Keratinocyte (primary cell): ENCODE measurements at regions not wholly inside any gene's neighbourhood (a gene's known extent, or its start where the extent isn't known, plus 50 kb on each side); places are given as distances from the start of the nearest gene placed in this dataset.

Experiments used
- DNase-seq: peaks from one replicate; pipeline ENCODE4 v3.0.0-alpha.2; 2011; ENCODE audit warnings: low read depth, missing footprints, low spot score
- FAIRE-seq: peaks from 2 replicates; lab custom pipeline; 2011; peaks lifted over from hg19 to GRCh38; lab: Jason Lieb, UNC
- H2AFZ ChIP-seq: 2 replicates; pipeline ENCODE4 v1.6.0; 2012; ENCODE audit warnings: low read length, control low read depth, inconsistent platforms; ENCODE audit not compliant: control insufficient read depth
- H3K27ac ChIP-seq: 2 replicates; pipeline ENCODE4 v1.5.1; 2011; ENCODE audit warnings: low read length; ENCODE audit not compliant: control insufficient read depth, insufficient read depth
- H3K27me3 ChIP-seq: 3 replicates; pipeline ENCODE4 v1.6.0; 2011; ENCODE audit warnings: low read length; ENCODE audit not compliant: control insufficient read depth, insufficient read depth; ENCODE audit errors: extremely low read depth
- H3K36me3 ChIP-seq, 2 experiments: 2 replicates in 1 of 2; 3 replicates in 1 of 2; pipeline ENCODE4 v1.5.1; 2011; ENCODE audit warnings: low read length in 2 of 2, mild to moderate bottlenecking in 1 of 2; ENCODE audit not compliant: control insufficient read depth in 2 of 2, insufficient read depth in 2 of 2; ENCODE audit errors: extremely low read depth in 1 of 2
- H3K4me1 ChIP-seq: 3 replicates; pipeline ENCODE4 v1.5.1; 2011; ENCODE audit warnings: low read length; ENCODE audit not compliant: control insufficient read depth, insufficient read depth; ENCODE audit errors: extremely low read depth
- H3K4me2 ChIP-seq: 3 replicates; pipeline ENCODE4 v1.6.0; 2011; ENCODE audit warnings: low read depth, low read length; ENCODE audit not compliant: control insufficient read depth, insufficient read depth; ENCODE audit errors: extremely low read depth
- H3K4me3 ChIP-seq, 3 experiments: fragments of 200-600 bp in 1 of 3; sonication (generic) in 1 of 3; 2 replicates in 2 of 3; 3 replicates in 1 of 3; pipeline ENCODE4 v1.5.1; 2011 to 2016; ENCODE audit warnings: low read length in 3 of 3, mild to moderate bottlenecking in 3 of 3, control low read depth in 2 of 3, inconsistent platforms in 1 of 3, low read depth in 1 of 3, mixed read lengths in 1 of 3, mixed run types in 1 of 3, moderate library complexity in 1 of 3; ENCODE audit not compliant: control insufficient read depth in 2 of 3, insufficient read depth in 2 of 3; ENCODE audit errors: extremely low read depth in 1 of 3
- H3K79me2 ChIP-seq: 2 replicates; pipeline ENCODE4 v1.6.0; 2012; ENCODE audit warnings: low read length; ENCODE audit not compliant: control insufficient read depth, insufficient read depth
- H3K9ac ChIP-seq: 3 replicates; pipeline ENCODE4 v1.6.0; 2011; ENCODE audit warnings: low read length; ENCODE audit not compliant: control insufficient read depth, insufficient read depth; ENCODE audit errors: extremely low read depth
- H3K9me1 ChIP-seq: 3 replicates; pipeline ENCODE4 v1.6.0; 2011; ENCODE audit warnings: low read length; ENCODE audit not compliant: control insufficient read depth, insufficient read depth; ENCODE audit errors: extremely low read depth
- H3K9me3 ChIP-seq: 2 replicates; pipeline ENCODE4 v1.5.1; 2012; ENCODE audit warnings: low read depth, low read length; ENCODE audit not compliant: control insufficient read depth
- H4K20me1 ChIP-seq: 3 replicates; pipeline ENCODE4 v1.6.0; 2011; ENCODE audit warnings: low read length; ENCODE audit not compliant: control insufficient read depth, insufficient read depth; ENCODE audit errors: extremely low read depth
- EZH2 ChIP-seq: IDR thresholded peaks from one replicate; pipeline ENCODE4 v1.6.1; 2012; ENCODE audit warnings: inconsistent platforms, mild to moderate bottlenecking, low read length, moderate library complexity
- dilution Hi-C: fragments of 300-500 bp; cut with MboI; formaldehyde crosslinking; loops from one replicate; pipeline ENCODE4 v1.7.0; 2020; ENCODE audit warnings: low sequenced_read_pairs; ENCODE audit not compliant: extremely low pct_ligation_motif_present
- TF ChIP-seq, protein P1 (sequence below), 3 experiments: IDR thresholded peaks in 1 of 3; conservative IDR thresholded peaks in 1 of 3; optimal IDR thresholded peaks in 1 of 3; 2 replicates in 2 of 3; 3 replicates in 1 of 3; pipeline versions ENCODE3 to v1.5.1; 2011; ENCODE audit warnings: low read length in 3 of 3, mild to moderate bottlenecking in 3 of 3, moderate library complexity in 2 of 3, control low read depth in 1 of 3, inconsistent platforms in 1 of 3; ENCODE audit not compliant: insufficient read depth in 2 of 3; ENCODE audit errors: extremely low read depth in 1 of 3

GRCh38 chr6:148138573-148138972, 204.1 kb upstream of the SASH1 start:
- Histone ChIP-seq H3K4me2 (no peak overlapping the region), H3K36me3 (no peaks in the 10 kb centered on the region), H3K4me1 (no peaks in the 10 kb centered on the region), H2AFZ (no peak overlapping the region), H3K4me3 (no peak overlapping the region), H3K9ac (no peak overlapping the region), H3K9me3 (no peaks in the 10 kb centered on the region), H3K27ac (no peak overlapping the region), H3K9me1 (no peaks in the 10 kb centered on the region), H4K20me1 (no peaks in the 10 kb centered on the region), H3K79me2 (no peaks in the 10 kb centered on the region), H3K27me3 (no peaks in the 10 kb centered on the region)
- dilution Hi-C loops = no loop called here
- DNase-seq (no peak), FAIRE-seq (no peak)
- TF ChIP-seq, protein P1, sequence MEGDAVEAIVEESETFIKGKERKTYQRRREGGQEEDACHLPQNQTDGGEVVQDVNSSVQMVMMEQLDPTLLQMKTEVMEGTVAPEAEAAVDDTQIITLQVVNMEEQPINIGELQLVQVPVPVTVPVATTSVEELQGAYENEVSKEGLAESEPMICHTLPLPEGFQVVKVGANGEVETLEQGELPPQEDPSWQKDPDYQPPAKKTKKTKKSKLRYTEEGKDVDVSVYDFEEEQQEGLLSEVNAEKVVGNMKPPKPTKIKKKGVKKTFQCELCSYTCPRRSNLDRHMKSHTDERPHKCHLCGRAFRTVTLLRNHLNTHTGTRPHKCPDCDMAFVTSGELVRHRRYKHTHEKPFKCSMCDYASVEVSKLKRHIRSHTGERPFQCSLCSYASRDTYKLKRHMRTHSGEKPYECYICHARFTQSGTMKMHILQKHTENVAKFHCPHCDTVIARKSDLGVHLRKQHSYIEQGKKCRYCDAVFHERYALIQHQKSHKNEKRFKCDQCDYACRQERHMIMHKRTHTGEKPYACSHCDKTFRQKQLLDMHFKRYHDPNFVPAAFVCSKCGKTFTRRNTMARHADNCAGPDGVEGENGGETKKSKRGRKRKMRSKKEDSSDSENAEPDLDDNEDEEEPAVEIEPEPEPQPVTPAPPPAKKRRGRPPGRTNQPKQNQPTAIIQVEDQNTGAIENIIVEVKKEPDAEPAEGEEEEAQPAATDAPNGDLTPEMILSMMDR (optimal IDR thresholded peaks at IDR 0.05 in 1 of 3, IDR thresholded peaks at IDR 0.05 in 1 of 3, conservative IDR thresholded peaks at IDR 0.05 in 1 of 3; ENCODE audit: extremely low read depth in 1 of 3, insufficient read depth in 2 of 3, low read length in 3 of 3) = no peak
- no peak for TF ChIP-seq EZH2

GRCh38 chr6:148140772-148141557, 201.7 kb upstream of the SASH1 start:
- no peak overlapping the region for H3K4me3 ChIP-seq
- H3K27me3 ChIP-seq = no peaks in the 10 kb centered on the region
- no peaks in the 10 kb centered on the region for H3K9me1 ChIP-seq
- no peak overlapping the region for H2AFZ ChIP-seq
- no peaks in the 10 kb centered on the region for H3K9me3 ChIP-seq
- no peaks in the 10 kb centered on the region for H3K36me3 ChIP-seq
- dilution Hi-C loops = no loop called here
- no peak overlapping the region for H3K27ac ChIP-seq
- H3K9ac ChIP-seq = no peak overlapping the region
- H4K20me1 ChIP-seq = no peaks in the 10 kb centered on the region
- no peak for FAIRE-seq
- no peak overlapping the region for H3K4me2 ChIP-seq
- TF ChIP-seq, protein P1 (optimal IDR thresholded peaks at IDR 0.05 in 1 of 3, IDR thresholded peaks at IDR 0.05 in 1 of 3, conservative IDR thresholded peaks at IDR 0.05 in 1 of 3; ENCODE audit: extremely low read depth in 1 of 3, insufficient read depth in 2 of 3, low read length in 3 of 3) = no peak
- no peak for TF ChIP-seq EZH2
- peaks cover under 1% of the 10 kb centered on the region for H3K4me1 ChIP-seq
- DNase-seq = no peak
- H3K79me2 ChIP-seq = no peaks in the 10 kb centered on the region
